ENCODE measurements at regions not wholly inside any gene's neighbourhood (a gene's known extent, or its start where the extent isn't known, plus 50 kb on each side); places are given as distances from the start of the nearest gene placed in this dataset.

DNA sequence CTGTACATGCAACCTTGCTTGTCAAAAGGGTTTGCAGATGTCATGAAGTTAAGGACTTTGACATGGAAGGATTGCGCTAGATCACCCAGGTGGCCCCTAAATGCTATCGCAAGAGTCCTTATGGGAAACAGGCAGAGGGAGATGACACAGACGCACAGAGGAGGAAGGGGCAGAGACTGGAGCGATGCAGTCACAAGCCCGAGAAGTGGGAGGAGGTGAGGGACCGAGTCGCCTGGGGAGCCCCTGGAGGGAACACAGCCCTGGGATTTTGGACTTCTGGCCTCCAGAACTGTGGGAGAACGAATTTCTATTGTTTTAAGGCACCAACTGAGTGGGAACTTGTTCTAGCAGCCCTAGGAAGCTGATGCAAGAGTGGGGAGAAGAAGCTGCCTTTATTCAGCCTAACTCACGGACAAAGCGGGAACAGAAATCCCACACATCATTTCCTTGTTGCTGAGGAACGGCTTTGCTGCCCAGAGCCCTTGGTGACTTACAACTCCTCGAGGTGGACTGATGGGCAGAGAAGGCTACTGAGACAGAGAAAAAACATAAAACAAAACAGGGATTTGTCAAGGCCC lies 434.0 kb downstream of the PREX1 start:
- TF ChIP-seq, protein P1, sequence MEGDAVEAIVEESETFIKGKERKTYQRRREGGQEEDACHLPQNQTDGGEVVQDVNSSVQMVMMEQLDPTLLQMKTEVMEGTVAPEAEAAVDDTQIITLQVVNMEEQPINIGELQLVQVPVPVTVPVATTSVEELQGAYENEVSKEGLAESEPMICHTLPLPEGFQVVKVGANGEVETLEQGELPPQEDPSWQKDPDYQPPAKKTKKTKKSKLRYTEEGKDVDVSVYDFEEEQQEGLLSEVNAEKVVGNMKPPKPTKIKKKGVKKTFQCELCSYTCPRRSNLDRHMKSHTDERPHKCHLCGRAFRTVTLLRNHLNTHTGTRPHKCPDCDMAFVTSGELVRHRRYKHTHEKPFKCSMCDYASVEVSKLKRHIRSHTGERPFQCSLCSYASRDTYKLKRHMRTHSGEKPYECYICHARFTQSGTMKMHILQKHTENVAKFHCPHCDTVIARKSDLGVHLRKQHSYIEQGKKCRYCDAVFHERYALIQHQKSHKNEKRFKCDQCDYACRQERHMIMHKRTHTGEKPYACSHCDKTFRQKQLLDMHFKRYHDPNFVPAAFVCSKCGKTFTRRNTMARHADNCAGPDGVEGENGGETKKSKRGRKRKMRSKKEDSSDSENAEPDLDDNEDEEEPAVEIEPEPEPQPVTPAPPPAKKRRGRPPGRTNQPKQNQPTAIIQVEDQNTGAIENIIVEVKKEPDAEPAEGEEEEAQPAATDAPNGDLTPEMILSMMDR (conservative IDR thresholded peaks at IDR 0.05): no peak
- TF ChIP-seq ZFX (IDR thresholded peaks at IDR 0.05): no peak
- no peak overlapping the region for H3K27ac ChIP-seq

DNA sequence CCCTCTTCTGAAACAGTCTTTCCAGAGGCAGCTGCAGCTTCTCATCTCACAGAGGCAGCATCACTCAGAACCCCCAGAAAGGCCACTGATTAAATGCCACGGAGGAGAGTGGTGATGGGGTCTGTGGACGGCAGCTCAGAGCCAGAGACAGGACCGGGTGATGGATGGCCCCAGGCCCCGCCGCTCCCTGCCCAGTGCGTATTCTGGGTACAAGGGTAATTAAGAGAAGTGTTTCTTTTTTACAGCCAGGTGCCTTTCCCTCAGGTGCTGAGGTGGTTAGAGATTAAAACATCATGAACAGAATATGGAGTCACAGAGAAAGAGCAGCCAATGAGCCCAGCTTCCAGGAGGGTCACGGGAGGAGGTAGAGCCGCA lies 434.5 kb downstream of the PREX1 start:
- no peak for TF ChIP-seq ZFX (IDR thresholded peaks at IDR 0.05)
- TF ChIP-seq, protein P1 (conservative IDR thresholded peaks at IDR 0.05): no peak
- no peak overlapping the region for H3K27ac ChIP-seq

DNA sequence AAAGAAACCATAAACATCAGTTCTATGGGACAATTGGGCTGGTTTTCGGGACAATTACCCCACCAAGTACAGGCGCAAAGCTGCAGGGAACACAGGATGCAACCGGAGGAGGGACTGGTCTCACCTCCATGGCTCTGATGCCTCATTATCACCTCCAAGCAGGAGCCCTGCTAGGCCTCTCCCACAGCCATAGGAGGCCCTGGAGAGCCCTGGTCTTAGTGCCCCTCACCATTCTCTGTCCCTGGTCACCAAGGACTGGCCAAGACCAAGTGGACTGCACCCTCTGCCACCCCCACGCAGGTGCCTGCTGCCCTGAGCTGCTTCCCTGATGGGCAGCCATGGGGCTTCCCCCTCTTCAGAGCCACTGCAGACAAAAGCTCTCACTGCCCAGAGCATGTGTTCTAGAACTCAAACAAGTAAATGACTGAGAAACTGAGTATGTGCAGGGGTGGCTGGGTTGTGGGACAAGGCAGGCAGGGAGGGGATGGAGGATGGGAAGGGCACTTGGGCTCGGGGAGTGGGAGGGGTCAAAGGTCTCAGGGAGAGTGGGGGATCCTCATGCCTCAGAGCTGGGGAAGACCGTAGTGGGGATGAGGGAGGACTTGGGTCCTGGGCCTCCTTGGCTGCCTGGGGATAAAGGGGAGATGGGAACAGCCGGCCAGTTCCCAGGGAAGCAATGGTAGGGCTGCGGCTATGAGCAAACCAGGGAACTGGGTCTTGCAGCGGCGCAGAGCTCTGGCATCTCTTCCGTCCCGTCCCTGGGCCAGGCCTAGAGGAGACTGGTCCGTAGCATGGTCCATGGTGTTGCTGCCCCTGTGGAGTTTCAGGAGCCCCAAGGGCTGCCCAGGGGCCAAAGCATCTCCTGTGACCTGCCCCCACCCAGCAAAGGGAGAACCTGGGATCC lies 435.1 kb downstream of the PREX1 start:
- TF ChIP-seq, protein P1 (conservative IDR thresholded peaks at IDR 0.05): no peak
- no peak for TF ChIP-seq ZFX (IDR thresholded peaks at IDR 0.05)
- H3K27ac ChIP-seq: no peak overlapping the region

DNA sequence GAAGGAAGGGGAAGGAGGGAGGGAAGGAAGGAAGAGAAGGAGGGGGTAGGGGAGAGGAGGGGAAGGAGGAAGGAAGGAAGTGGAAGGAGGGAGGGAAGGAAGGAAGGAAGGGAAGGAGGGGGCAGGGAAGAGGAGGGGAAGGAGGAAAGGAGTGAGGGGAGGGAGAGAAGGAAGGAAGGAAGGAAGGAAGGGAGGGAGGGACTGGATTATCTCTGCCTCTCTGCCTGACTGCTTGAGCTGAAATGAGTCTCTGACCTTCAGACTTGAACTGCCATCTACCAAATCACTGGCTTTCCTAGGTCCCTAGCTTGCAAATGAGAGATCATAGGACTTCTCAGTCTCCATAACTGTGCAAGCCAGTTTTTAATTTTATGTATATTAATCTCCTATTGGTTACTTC lies 436.8 kb downstream of the PREX1 start:
- no peak overlapping the region for H3K27ac ChIP-seq
- TF ChIP-seq, protein P1 (conservative IDR thresholded peaks at IDR 0.05): no peak
- TF ChIP-seq ZFX (IDR thresholded peaks at IDR 0.05): no peak

DNA sequence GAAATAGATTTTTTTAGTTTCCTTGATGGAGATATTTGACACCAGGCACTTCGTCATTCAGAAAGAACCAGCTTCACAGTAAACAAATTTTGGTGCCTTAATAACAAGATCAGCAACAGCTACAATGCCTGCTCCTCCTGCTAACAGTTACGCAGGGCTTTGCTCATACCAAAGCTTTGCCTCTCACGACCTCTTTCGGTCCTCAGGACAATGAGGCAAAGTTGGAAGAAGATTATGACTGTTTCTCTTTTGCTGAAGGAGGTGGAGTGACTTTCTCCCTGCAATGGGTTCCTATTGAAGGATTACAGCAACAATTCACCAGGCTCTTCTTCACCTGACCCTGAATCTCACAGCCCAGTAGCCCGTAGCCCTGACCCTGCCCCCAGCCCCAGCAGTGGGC lies 440.1 kb downstream of the PREX1 start:
- H3K27ac ChIP-seq: no peak overlapping the region
- TF ChIP-seq, protein P1 (conservative IDR thresholded peaks at IDR 0.05): no peak
- TF ChIP-seq ZFX (IDR thresholded peaks at IDR 0.05): no peak

DNA sequence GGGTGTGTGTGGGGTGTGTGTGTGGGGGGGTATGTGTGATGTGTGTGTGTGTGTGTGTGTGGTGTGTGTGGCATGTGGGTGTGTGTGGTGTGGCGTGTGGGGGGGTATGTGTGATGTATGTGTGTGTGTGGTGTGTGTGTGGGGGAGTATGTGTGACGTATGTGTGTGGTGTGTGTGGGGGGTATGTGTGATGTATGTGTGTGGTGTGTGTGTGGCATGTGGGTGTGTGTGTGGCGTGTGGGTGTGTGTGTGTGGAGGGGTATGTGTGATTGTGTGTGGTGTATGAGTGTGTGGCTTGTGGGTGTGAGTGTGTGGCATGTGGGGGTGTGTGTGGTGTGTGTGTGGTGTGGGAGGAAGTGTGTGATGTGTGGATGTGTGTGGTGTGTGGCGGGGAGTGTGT lies 442.3 kb downstream of the PREX1 start:
- TF ChIP-seq, protein P1 (conservative IDR thresholded peaks at IDR 0.05): no peak
- no peak for TF ChIP-seq ZFX (IDR thresholded peaks at IDR 0.05)
- no peak overlapping the region for H3K27ac ChIP-seq

DNA sequence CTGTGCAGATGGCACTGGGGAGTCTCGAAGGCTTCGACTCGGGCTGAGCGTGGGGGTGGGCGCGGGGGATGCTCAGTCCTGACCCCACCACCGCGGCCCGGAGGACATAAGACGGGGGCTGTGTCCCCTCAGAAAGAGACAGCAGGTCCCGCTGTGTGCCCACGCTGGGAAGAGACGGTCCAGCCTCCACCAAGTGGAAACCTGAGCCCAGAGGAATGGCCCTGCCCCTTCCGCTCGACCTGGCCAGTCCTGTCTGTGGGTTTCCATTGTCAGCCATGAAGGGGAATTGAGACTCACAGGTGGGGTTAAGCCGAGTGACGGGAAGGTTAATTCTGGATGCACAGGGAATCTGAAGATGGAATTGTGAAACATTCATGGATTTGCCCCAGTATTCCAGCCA lies 442.7 kb downstream of the PREX1 start:
- TF ChIP-seq ZFX (IDR thresholded peaks at IDR 0.05): no peak
- TF ChIP-seq, protein P1 (conservative IDR thresholded peaks at IDR 0.05): no peak
- no peak overlapping the region for H3K27ac ChIP-seq

All from C4-2B (cell line).